ENCODE measurements at regions not wholly inside any gene's neighbourhood (a gene's known extent, or its start where the extent isn't known, plus 50 kb on each side); places are given as distances from the start of the nearest gene placed in this dataset.

DNA sequence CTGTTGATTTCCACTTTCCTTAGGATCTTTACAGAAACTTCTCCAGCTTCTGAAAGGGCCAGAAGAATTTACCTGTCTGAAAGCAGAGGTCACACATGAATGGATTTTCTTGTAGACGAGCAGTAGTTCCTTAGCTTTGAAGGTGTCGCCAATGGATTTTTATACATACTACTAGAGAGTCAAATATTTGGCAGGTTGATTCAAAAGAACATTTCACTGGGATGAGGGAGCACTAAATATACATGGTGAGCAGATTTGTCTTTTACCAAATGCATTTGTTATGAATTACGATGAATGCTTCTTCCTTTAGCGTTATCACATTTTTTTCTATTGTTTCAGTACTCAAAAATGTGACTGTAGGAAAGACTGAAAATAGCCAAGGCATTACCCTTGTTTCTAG lies 162.3 kb downstream of the PAX1 start:
- Histone ChIP-seq H3K27me3 (ENCODE audit: insufficient read depth, poor library complexity, severe bottlenecking) (no peaks in the 10 kb centered on the region), H3K27ac (replicated peaks) (no peak overlapping the region), H3K4me3 (replicated peaks; ENCODE audit: insufficient read depth, low read length) (no peak overlapping the region)
- TF ChIP-seq SPI1 (IDR thresholded peaks at IDR 0.05; ENCODE audit: borderline replicate concordance, low read depth) (no peak), GABPA (IDR thresholded peaks at IDR 0.05; ENCODE audit: low read depth) (no peak), POLR2AphosphoS5 (IDR thresholded peaks at IDR 0.05; ENCODE audit: low read depth) (no peak)
- TF ChIP-seq, protein P1, sequence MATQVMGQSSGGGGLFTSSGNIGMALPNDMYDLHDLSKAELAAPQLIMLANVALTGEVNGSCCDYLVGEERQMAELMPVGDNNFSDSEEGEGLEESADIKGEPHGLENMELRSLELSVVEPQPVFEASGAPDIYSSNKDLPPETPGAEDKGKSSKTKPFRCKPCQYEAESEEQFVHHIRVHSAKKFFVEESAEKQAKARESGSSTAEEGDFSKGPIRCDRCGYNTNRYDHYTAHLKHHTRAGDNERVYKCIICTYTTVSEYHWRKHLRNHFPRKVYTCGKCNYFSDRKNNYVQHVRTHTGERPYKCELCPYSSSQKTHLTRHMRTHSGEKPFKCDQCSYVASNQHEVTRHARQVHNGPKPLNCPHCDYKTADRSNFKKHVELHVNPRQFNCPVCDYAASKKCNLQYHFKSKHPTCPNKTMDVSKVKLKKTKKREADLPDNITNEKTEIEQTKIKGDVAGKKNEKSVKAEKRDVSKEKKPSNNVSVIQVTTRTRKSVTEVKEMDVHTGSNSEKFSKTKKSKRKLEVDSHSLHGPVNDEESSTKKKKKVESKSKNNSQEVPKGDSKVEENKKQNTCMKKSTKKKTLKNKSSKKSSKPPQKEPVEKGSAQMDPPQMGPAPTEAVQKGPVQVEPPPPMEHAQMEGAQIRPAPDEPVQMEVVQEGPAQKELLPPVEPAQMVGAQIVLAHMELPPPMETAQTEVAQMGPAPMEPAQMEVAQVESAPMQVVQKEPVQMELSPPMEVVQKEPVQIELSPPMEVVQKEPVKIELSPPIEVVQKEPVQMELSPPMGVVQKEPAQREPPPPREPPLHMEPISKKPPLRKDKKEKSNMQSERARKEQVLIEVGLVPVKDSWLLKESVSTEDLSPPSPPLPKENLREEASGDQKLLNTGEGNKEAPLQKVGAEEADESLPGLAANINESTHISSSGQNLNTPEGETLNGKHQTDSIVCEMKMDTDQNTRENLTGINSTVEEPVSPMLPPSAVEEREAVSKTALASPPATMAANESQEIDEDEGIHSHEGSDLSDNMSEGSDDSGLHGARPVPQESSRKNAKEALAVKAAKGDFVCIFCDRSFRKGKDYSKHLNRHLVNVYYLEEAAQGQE (IDR thresholded peaks at IDR 0.05; ENCODE audit: insufficient replicate concordance, low read depth): no peak
- TF ChIP-seq, protein P2, sequence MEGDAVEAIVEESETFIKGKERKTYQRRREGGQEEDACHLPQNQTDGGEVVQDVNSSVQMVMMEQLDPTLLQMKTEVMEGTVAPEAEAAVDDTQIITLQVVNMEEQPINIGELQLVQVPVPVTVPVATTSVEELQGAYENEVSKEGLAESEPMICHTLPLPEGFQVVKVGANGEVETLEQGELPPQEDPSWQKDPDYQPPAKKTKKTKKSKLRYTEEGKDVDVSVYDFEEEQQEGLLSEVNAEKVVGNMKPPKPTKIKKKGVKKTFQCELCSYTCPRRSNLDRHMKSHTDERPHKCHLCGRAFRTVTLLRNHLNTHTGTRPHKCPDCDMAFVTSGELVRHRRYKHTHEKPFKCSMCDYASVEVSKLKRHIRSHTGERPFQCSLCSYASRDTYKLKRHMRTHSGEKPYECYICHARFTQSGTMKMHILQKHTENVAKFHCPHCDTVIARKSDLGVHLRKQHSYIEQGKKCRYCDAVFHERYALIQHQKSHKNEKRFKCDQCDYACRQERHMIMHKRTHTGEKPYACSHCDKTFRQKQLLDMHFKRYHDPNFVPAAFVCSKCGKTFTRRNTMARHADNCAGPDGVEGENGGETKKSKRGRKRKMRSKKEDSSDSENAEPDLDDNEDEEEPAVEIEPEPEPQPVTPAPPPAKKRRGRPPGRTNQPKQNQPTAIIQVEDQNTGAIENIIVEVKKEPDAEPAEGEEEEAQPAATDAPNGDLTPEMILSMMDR (IDR thresholded peaks at IDR 0.05; ENCODE audit: insufficient read depth, low read length): no peak
- DNase-seq (ENCODE audit: low read depth in 1 of 2, low spot score in 1 of 2): no peak

DNA sequence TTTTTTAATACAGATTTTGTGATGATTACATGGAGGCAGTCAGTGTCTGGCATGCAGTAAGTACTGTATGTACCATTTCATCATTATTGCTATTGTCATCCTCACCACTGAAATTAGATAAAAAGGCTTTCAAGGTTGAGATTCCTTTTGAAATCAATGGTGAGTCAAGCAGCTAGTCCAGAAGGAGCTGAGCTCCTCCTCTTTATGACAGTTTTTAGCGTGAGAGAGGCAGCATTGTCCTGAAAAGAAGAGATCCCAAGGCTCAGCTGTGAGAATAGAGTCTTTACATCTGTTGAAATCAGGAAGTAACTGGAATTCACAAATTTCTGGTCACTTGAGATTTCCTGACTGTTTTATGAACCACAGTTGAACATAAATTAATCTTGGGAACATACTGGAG lies 161.9 kb downstream of the PAX1 start:
- DNase-seq (ENCODE audit: low read depth in 1 of 2, low spot score in 1 of 2): no peak
- Histone ChIP-seq H3K27ac (replicated peaks) (no peak overlapping the region), H3K4me3 (replicated peaks; ENCODE audit: insufficient read depth, low read length) (no peak overlapping the region), H3K27me3 (ENCODE audit: insufficient read depth, poor library complexity, severe bottlenecking) (no peaks in the 10 kb centered on the region)
- TF ChIP-seq, protein P2 (IDR thresholded peaks at IDR 0.05; ENCODE audit: insufficient read depth, low read length): no peak
- TF ChIP-seq SPI1 (IDR thresholded peaks at IDR 0.05; ENCODE audit: borderline replicate concordance, low read depth) (no peak), POLR2AphosphoS5 (IDR thresholded peaks at IDR 0.05; ENCODE audit: low read depth) (no peak), GABPA (IDR thresholded peaks at IDR 0.05; ENCODE audit: low read depth) (no peak)
- TF ChIP-seq, protein P1 (IDR thresholded peaks at IDR 0.05; ENCODE audit: insufficient replicate concordance, low read depth): no peak

DNA sequence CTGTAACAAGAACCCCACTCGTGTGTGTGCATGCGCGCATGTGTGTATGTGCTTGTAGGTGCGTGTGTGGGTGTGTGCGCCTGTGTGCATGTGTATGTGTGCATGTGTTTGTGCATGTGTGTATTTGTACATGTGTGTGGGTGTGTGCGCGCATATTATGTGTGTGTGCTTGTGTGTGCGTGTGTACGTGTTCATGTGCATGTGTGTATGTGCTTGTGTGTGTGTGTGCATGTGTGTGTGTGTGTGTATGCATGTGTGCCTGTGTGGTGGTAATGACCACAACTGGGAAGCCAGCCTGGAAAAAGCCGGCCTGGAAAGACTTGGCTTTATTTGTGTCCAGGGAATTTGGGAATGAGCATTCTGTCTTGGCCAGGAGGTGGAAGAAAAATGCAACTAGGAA lies 157.5 kb downstream of the PAX1 start:
- no peak for DNase-seq (ENCODE audit: low read depth in 1 of 2, low spot score in 1 of 2)
- Histone ChIP-seq H3K27me3 (ENCODE audit: insufficient read depth, poor library complexity, severe bottlenecking) (no peaks in the 10 kb centered on the region), H3K27ac (replicated peaks) (no peak overlapping the region), H3K4me3 (replicated peaks; ENCODE audit: insufficient read depth, low read length) (no peak overlapping the region)
- TF ChIP-seq SPI1 (IDR thresholded peaks at IDR 0.05; ENCODE audit: borderline replicate concordance, low read depth): no peak
- TF ChIP-seq, protein P2 (IDR thresholded peaks at IDR 0.05; ENCODE audit: insufficient read depth, low read length): no peak
- no peak for TF ChIP-seq POLR2AphosphoS5 (IDR thresholded peaks at IDR 0.05; ENCODE audit: low read depth)
- TF ChIP-seq GABPA (IDR thresholded peaks at IDR 0.05; ENCODE audit: low read depth): no peak
- TF ChIP-seq, protein P1 (IDR thresholded peaks at IDR 0.05; ENCODE audit: insufficient replicate concordance, low read depth): no peak

Data from HL-60 (cell line).